C4-2B (cell line): ENCODE measurements at regions not wholly inside any gene's neighbourhood (a gene's known extent, or its start where the extent isn't known, plus 50 kb on each side); places are given as distances from the start of the nearest gene placed in this dataset.

ENCODE experiments used
- CTCF ChIP-seq: fragments of 450-650 bp; conservative IDR thresholded peaks from 2 replicates; pipeline ENCODE4 v1.5.1; 2017; ENCODE audit warnings: mild to moderate bottlenecking
- ZFX ChIP-seq: fragments of 450-650 bp; IDR thresholded peaks from 2 replicates; pipeline ENCODE4 v1.6.1; 2017

GRCh38 chr2:64307421-64307820 lies 146.5 kb upstream of the LGALSL start:
- TF ChIP-seq CTCF (no peak), ZFX (no peak)
